Bronchial epithelial cell (primary cell): ENCODE measurements at regions not wholly inside any gene's neighbourhood (a gene's known extent, or its start where the extent isn't known, plus 50 kb on each side); places are given as distances from the start of the nearest gene placed in this dataset.

Source experiments
- DNase-seq: peaks from one replicate; pipeline ENCODE4 v3.0.0-alpha.2; 2010; ENCODE audit warnings: low read depth
- FAIRE-seq: peaks from 2 replicates; lab custom pipeline; 2011; peaks lifted over from hg19 to GRCh38; lab: Jason Lieb, UNC
- H3K27me3 ChIP-seq: 2 replicates; pipeline ENCODE4 v1.5.1; 2011; ENCODE audit warnings: low read length; ENCODE audit not compliant: control insufficient read depth, insufficient read depth
- H3K36me3 ChIP-seq: 2 replicates; pipeline ENCODE4 v1.5.1; 2011; ENCODE audit warnings: low read length; ENCODE audit not compliant: control insufficient read depth, insufficient read depth
- H3K4me3 ChIP-seq: 2 replicates; pipeline ENCODE4 v1.5.1; 2011; ENCODE audit warnings: mild to moderate bottlenecking, low read depth, low read length, control low read depth
- TF ChIP-seq, protein P1 (sequence below): IDR thresholded peaks from 2 replicates; pipeline ENCODE4 v1.5.1; 2011; ENCODE audit warnings: mild to moderate bottlenecking, moderate library complexity, low read length, control low read depth, inconsistent platforms; ENCODE audit not compliant: insufficient read depth, severe bottlenecking

- FAIRE-seq (no peak), DNase-seq (peak; percentile 30)
- H3K36me3 ChIP-seq = no peaks in the 10 kb centered on the region
- no peak overlapping the region for H3K4me3 ChIP-seq
- TF ChIP-seq, protein P1, sequence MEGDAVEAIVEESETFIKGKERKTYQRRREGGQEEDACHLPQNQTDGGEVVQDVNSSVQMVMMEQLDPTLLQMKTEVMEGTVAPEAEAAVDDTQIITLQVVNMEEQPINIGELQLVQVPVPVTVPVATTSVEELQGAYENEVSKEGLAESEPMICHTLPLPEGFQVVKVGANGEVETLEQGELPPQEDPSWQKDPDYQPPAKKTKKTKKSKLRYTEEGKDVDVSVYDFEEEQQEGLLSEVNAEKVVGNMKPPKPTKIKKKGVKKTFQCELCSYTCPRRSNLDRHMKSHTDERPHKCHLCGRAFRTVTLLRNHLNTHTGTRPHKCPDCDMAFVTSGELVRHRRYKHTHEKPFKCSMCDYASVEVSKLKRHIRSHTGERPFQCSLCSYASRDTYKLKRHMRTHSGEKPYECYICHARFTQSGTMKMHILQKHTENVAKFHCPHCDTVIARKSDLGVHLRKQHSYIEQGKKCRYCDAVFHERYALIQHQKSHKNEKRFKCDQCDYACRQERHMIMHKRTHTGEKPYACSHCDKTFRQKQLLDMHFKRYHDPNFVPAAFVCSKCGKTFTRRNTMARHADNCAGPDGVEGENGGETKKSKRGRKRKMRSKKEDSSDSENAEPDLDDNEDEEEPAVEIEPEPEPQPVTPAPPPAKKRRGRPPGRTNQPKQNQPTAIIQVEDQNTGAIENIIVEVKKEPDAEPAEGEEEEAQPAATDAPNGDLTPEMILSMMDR = no peak
- no peaks in the 10 kb centered on the region for H3K27me3 ChIP-seq
Measured at GRCh38 chr2:236665572-236666118, 96.0 kb downstream of the ACKR3 start.

DNA sequence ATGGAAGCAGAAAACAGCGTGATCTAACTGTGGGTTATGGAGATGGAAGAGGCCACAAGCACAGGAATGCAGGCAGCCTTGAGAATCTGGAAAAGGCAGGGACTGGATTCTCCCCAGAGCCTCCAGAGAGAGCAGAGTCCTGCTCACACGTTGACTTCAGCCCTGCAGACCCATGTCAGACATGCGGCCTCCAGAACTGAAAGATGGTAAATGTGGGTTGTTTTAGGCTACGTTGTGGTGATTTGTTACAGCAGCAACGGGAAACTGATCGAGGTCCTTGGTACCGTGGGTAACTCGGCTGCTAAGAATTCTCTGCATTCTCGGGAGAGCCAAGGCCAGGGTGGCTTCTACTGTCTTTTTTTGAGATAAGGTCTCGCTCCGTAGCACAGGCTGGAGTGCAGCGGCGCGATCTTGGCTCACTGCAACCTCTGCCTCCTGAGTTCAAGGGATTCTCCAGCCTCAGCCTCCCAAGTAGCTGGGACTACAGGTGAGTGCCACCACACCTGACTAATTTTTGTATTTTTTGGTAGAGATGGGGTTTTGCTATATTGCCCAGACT, 97.1 kb downstream of the ACKR3 start:
- TF ChIP-seq, protein P1 = no peak
- DNase-seq (no peak), FAIRE-seq (no peak)
- H3K27me3 ChIP-seq = no peaks in the 10 kb centered on the region
- no peaks in the 10 kb centered on the region for H3K36me3 ChIP-seq
- H3K4me3 ChIP-seq = no peak overlapping the region

GRCh38 chr2:236667526-236667925, 97.9 kb downstream of the ACKR3 start:
- TF ChIP-seq, protein P1 = no peak
- Histone ChIP-seq H3K27me3 (no peaks in the 10 kb centered on the region), H3K36me3 (no peaks in the 10 kb centered on the region), H3K4me3 (no peak overlapping the region)
- DNase-seq (no peak), FAIRE-seq (no peak)

DNA sequence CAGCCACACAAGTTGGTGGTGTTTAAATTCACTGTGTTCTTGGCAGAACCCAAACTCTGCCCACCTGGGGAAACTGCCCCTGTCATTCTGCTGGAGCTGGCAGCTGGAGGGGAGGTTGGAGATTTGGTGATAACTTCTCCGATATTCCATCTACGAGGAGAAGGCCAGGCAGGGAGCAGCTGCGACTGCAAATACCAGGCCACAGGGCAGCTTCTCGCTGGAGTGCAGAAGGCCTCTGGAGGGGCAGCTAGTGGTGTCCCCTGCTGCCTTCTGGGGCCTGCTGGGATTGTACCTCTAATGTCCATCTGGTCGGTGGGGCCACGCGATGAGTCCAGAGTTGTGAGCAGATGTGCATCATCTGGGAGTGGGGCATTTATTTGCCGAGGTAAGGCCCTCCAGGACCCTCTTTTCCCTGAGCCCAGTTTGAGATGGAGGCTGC, 98.9 kb downstream of the ACKR3 start:
- no peak overlapping the region for H3K4me3 ChIP-seq
- H3K36me3 ChIP-seq = no peaks in the 10 kb centered on the region
- TF ChIP-seq, protein P1 = no peak
- DNase-seq = no peak
- no peaks in the 10 kb centered on the region for H3K27me3 ChIP-seq
- FAIRE-seq = no peak

DNA sequence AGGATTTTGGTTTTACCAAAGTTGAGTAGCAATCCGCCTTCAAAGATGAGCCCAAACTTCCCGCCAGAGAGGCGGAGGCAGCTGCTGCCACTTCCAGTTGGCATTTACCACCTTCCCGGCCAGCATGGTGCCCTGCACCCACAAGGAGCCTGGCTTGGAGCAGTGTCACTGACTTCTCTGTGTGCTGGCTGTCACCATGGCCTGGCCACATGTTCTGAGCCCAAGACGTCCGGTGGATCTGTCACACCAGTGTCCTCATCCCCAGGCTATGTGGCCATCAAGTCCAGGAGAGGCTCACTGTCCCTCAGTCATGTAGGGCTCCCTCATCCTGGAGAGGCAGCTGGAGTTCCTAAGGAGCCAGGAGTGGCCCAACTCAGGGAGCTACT, 100.6 kb downstream of the ACKR3 start:
- no peaks in the 10 kb centered on the region for H3K27me3 ChIP-seq
- FAIRE-seq (no peak), DNase-seq (no peak)
- no peak overlapping the region for H3K4me3 ChIP-seq
- H3K36me3 ChIP-seq = no peaks in the 10 kb centered on the region
- TF ChIP-seq, protein P1 = no peak
